HG03108 (cell line): ENCODE measurements at regions not wholly inside any gene's neighbourhood (a gene's known extent, or its start where the extent isn't known, plus 50 kb on each side); places are given as distances from the start of the nearest gene placed in this dataset.
"Not testable (repeated sequence)": the region's sequence is repeated elsewhere in the genome, so short reads cannot be mapped to it uniquely, and the experiment has no call there.

Experiments used
- ATAC-seq: cut with Tn5 transposase; IDR thresholded peaks from one replicate; pipeline ENCODE4 v1.9.1; 2021; ENCODE audit warnings: moderate library complexity; ENCODE audit not compliant: unreplicated experiment

DNA sequence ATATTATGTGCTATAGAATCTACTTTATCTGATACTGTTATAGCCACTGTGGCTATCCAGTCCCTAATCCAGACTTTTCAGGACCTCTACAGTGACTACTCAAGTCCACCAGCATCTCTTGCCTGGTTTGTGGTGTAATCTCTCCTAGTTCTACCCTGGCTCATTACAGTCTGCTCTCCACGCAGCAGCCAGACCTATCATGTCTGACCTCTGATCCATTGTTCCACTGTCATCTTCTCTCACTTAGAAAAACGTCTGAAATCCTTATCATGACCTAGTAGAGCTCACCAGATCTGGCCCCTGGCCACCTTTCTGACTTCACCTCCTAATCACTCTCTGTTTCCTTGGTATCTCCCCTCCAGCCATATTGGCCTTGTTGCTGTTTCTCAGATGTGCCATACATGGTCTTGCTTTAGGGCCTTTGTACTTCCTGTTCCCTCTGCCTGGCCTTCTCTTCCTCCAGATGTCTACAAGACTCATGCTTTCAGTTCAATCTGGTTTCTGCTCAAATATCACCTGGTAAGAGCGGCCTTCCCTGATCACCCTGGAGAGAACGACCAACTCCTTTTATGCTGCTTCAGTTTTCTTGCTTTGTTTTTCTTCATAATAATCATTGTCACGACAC is 475.5 kb downstream of the AACS start:
- ATAC-seq = no peak

DNA sequence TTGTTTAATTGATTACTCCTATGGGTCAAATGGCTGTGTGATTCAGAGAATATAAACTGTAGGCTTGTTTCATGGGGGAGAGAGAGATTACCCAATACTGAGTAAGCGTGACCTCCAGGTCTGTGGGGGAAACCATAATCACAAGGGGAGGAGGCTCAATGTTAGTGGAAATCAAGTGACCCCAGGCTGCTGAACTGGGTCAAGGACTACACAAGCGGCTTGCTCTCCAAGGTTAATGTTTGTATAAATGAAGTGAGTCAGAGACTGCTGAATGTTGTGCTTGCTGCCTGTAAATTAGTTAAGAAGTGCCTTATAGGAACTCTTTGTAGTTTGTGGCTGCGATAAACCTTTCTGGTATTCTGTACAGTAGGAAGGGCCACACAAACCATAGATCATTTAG is 479.7 kb downstream of the AACS start:
- no peak for ATAC-seq

GRCh38 chr12:125549171-125549570 is 483.9 kb downstream of the AACS start:
- ATAC-seq = no peak

- ATAC-seq = no peak
Measured at GRCh38 chr12:125549836-125550235, 484.6 kb downstream of the AACS start.

DNA sequence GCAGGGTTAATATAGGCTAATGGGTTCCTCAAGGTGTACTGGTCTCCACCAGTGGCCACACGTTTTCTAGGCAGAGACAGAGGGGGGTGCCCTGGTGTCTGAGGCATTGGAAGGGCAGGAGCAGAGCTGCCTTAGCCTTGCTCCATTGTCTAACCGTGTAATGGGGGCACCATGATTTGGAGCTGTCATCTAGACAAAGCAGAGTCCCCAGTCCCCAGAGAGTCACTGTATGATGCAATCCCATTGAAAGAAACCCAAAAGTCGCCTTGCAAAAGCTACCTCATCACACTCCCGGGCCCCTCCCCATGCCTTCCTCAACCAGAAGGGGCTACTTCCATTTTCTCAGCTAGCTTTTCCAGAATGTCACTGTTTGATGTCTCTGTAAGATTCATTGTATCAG is 487.1 kb downstream of the AACS start:
- no peak for ATAC-seq

- ATAC-seq = not testable (repeated sequence)
Measured at GRCh38 chr12:125561008-125561407, 495.8 kb downstream of the AACS start.

DNA sequence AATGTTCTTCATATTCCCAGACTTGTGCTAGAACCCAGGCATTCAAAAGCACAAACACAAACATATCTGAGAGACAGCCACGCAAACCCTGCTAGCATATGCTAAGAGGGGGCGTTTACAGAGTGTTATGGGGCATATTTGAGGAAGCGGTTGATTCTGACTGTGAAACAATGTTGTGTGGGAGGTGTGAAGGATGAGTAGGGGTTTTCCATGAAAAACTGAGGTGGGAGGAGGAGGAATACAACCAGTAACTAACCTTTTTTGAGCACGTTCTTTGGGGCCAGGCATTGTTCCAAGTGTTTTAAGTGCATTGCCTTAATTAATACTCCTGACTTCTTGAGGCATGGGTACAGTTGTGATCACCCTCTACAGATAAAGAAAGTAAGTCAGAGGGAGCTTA is 499.5 kb downstream of the AACS start:
- no peak for ATAC-seq

DNA sequence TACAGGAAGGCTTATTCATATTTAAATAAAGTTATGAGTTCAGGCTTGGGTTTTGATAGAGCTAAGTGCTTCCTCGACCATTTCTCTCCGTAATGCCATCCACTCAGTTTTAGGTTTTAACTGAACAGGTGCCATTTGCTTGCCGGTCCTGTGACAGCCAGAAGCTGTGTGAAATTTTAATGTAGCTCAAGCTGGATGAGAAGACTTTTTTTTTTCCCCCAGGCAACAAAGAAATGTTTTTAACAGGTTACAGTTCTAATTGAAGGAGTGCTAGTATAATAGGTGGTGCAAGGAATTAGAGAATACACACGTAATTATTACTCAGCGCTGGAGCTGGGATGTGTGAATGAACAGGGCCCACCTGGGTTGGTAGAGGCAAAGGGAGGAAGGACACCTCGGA is 502.3 kb downstream of the AACS start:
- ATAC-seq = no peak

- ATAC-seq = no peak
Measured at GRCh38 chr12:125568306-125568705, 503.1 kb downstream of the AACS start.

- no peak for ATAC-seq
Measured at GRCh38 chr12:125573271-125573670, 508.0 kb downstream of the AACS start.

GRCh38 chr12:125577334-125577733 is 512.1 kb downstream of the AACS start:
- ATAC-seq = no peak

DNA sequence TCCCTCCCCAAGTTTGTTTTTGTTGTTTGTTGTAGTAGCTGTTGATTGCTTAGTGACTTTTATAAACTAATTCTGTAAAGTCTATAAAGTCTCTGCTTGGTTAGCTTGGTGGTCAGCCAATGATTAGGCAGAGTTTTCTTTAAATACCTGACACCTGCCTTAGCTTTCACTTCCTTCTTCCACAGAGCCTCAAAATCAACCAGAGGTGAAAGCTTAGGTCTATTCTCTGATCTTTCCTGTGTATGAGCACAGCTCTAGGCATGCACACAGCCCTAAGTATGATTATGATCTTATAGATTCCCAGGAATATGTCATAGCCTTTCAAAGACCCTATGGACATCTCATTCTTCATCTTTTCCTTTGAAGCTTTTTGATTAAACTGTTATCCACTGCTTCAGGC is 514.7 kb downstream of the AACS start:
- ATAC-seq = no peak

- ATAC-seq = no peak
Measured at GRCh38 chr12:125583071-125583470, 517.8 kb downstream of the AACS start.

GRCh38 chr12:125586441-125586840 is 521.2 kb downstream of the AACS start:
- no peak for ATAC-seq

DNA sequence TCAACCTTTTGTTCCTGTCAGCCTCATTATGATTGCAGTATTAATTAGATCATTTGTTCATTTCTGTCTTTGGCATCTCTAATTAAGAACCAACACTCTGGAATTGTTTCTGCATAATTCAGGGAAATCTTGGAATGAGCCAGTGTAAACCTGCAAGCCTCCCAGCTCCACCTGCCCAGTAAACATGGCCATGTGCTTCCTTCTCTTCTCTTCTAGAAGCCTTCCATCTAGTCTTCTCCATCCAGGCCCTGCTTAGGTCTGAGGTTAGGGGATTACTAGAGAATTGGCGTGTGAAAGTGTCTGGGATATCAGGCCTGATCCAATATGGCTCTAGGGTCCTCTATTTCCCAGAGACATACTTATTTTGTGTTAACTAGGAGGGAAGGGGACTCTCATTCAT is 528.0 kb downstream of the AACS start:
- ATAC-seq = no peak

DNA sequence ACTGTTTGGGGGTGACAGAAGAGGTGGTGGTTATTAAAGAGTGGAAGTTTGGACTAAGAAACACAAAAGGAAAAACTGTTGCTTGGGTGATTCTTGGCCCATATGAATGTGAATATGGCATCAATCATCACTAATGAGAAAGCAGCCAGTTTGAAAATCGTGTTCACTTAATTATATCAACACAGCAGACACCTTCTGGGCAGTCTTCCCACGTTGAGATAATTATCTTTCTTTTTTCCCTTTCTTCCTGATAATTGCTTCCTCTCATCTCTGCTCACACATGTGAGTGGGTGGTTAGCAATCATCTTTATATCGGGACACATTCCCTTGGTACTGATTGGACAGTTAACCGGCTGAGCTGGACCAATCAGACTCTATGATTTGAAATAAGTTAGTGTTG is 539.7 kb downstream of the AACS start:
- no peak for ATAC-seq

DNA sequence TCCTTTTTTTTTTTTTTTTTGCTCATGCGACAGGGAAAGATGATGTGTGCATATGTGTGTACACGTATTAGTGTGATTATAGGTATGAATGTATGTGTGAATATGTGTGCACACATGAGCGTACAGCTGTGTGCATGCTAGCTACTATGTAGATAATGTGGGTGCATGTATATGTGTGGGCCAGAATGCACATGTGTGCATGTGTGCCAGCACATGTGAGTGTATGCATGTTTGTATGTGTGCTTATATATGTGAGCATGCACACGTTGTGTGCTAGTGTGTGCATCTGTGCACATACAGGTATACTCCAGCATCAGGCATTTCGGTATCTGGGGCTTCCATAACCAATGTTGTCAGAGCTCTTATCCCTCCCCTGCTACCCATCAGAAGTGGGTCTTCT is 541.1 kb downstream of the AACS start:
- no peak for ATAC-seq

DNA sequence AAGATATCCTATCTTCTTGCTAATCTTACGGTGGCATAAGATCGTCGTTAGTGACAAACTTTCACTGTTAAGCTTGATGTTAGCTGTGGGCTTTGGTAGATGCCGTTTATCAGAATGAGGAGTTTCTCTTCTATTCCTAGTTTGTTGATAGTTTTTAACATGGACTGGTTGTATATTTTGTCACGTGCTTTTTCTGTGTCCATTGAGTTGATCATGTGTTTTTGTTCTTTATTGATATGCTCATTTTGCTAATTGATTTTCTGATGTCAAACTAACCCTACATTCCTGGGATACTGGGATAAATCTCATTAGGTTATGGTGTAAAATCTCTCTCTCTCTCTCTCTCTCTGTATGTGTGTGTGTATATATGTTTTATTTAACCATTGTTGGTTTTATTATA is 545.1 kb downstream of the AACS start:
- no peak for ATAC-seq

DNA sequence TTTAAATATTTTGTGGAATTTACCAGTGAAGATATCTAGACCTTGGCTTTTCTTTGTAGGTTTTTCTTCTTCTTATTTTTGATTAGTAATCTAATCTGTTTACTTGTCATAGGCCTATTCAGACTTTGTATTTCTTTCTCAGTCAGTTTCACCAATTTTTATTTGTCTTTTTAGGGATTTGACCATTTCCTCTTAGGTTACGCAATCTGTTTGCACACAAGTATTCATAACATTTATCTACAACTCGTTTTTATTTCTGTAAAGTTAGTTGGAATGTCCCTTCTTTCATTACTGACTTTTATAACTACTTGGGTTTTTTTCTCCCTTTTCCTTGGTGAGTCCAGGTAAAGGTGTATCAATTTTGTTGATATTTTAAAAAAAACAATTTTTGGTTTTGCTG is 545.7 kb downstream of the AACS start:
- no peak for ATAC-seq

- ATAC-seq = no peak
Measured at GRCh38 chr12:125614058-125614457, 548.8 kb downstream of the AACS start.

DNA sequence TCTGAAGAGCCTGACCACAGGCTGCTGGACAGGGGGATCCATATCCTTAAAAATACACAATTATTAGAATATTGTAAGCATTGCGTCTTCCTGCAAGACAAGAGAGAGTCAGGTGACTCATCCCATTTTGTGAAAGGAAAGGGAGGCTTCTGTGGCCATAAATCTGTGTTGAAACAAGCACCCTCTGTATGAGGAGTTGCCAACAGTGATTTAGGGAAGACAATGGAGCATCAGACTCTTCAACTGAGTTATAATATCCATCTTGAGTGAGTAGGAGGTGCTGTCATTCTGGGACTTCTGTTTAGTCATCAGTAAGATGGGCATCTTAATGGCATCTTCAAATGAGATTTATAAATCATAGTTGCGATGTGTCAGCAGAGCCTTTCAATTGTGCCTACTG is 554.5 kb downstream of the AACS start:
- no peak for ATAC-seq

- no peak for ATAC-seq
Measured at GRCh38 chr12:125633686-125634085, 568.5 kb downstream of the AACS start.

DNA sequence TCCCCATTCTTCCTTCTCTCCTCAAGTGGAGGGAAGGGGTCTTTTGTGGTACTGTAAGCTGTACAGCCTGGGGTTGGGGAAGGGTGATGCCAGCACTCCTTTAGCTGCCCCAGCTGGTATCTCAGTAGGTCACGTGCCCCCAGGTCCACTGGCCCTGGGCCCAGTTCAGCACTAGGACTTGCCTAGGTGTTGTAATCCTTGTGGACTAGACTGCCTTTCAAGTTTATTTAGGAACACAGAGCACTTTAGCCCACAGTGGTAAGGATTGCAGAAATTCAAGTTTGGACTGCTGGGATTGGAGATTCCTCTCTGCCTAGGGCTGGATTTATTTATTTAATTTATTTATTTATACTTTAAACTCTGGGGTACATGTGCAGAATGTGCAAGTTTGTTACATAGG is 569.6 kb downstream of the AACS start:
- no peak for ATAC-seq

- ATAC-seq = no peak
Measured at GRCh38 chr12:125639826-125640225, 574.6 kb downstream of the AACS start.
